ENCODE measurements at regions not wholly inside any gene's neighbourhood (a gene's known extent, or its start where the extent isn't known, plus 50 kb on each side); places are given as distances from the start of the nearest gene placed in this dataset.

DNA sequence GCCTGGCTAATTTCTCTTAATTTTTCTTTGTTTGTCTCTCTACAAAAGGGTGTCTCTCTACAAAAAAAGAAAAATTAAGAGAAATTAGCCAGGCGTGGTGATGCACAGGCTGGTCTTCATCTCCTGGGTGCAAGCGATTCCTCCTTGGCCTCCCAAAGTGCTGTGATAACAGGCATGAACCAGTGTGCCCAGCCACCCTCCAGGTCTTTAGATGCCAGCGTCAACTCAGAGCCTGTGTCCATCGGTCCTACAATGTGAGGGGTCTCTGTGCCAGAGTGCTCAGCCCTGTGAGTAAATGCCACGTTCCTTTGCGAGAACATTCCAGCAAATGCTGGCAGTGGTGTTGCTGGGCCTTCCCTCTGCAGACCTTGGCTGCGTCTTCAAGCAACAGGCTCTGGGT is 62.7 kb downstream of the IGF2 start:
- TF ChIP-seq MAX (IDR thresholded peaks at IDR 0.05; ENCODE audit: insufficient read depth, insufficient read length) (no peak), POLR2A (IDR thresholded peaks at IDR 0.05; ENCODE audit: low read depth, low read length) (no peak), EZH2 (IDR thresholded peaks at IDR 0.05; ENCODE audit: borderline replicate concordance, low read depth, low read length, severe bottlenecking) (no peak), POLR2AphosphoS5 (IDR thresholded peaks at IDR 0.05; ENCODE audit: insufficient read depth, low read depth, low read length) (no peak)
- TF ChIP-seq, protein P1, sequence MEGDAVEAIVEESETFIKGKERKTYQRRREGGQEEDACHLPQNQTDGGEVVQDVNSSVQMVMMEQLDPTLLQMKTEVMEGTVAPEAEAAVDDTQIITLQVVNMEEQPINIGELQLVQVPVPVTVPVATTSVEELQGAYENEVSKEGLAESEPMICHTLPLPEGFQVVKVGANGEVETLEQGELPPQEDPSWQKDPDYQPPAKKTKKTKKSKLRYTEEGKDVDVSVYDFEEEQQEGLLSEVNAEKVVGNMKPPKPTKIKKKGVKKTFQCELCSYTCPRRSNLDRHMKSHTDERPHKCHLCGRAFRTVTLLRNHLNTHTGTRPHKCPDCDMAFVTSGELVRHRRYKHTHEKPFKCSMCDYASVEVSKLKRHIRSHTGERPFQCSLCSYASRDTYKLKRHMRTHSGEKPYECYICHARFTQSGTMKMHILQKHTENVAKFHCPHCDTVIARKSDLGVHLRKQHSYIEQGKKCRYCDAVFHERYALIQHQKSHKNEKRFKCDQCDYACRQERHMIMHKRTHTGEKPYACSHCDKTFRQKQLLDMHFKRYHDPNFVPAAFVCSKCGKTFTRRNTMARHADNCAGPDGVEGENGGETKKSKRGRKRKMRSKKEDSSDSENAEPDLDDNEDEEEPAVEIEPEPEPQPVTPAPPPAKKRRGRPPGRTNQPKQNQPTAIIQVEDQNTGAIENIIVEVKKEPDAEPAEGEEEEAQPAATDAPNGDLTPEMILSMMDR (IDR thresholded peaks at IDR 0.05; ENCODE audit: extremely low read depth in 1 of 2, insufficient read depth in 1 of 2, low read depth in 1 of 2, low read length in 2 of 2) = no peak

Measured in endothelial cell of umbilical vein (primary cell).